ENCODE measurements at regions not wholly inside any gene's neighbourhood (a gene's known extent, or its start where the extent isn't known, plus 50 kb on each side); places are given as distances from the start of the nearest gene placed in this dataset.
"Not testable (repeated sequence)": the region's sequence is repeated elsewhere in the genome, so short reads cannot be mapped to it uniquely, and the experiment has no call there.

DNA sequence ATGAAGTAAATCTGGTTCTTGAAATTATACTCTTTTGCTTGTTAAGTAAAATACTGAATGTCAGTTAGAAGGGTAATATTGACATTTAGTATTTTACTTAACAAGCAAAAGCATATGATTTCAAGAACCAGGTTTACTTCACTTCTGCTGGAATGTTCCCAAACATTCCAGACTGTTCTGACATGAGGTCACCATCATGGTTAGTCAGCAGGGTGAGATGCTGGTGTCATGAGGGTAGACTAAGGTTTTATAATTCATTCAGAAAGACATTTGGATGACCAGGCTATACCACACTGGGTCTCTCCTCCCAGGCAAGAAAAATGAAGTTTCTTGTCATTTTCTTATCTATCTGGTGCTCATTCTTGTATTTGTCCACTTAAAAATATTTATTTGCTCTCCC, 414.4 kb upstream of the MMS22L start:
- DNase-seq: no peak

GRCh38 chr6:97701801-97702200, 418.8 kb upstream of the MMS22L start:
- no peak for DNase-seq

- DNase-seq: no peak
Measured at GRCh38 chr6:97702248-97702647, 419.2 kb upstream of the MMS22L start.

DNA sequence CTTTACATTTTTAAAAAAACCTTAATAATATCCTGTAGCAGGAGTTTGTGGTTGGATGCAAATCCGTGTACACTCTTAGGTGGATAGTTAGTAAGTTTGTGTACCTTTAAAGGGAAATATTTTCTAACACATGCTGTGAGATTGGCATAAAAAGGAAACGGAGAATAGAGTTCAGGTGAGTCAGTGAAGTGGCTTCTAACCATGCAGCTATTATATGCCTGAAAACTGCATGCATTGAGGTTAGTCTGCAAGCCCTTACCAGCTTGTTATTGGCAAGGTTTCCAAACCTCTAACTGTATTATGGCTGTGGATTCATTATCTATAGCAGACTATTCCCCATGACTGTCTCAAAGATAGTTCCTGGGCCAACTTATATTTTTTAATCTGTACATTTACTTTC, 420.6 kb upstream of the MMS22L start:
- no peak for DNase-seq

DNA sequence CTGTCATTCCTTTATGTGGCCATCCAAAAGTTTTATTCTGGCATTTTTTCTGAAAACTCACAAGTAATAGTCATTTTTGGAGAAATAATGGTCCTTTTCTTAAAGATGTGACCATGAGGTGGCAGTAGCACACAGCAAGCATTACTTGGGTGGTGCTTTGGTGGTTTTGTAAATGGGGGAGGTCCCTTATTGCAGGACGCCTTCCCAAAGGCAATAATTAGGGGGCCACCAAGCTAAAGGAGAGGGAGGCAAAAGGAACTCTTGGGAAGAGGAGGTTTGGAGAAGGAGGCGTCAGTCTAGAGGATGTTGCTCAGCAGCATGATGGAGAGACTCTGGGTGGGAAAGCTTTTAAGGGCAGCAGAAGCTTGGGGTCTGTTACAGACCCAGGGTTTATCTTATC, 422.6 kb upstream of the MMS22L start:
- DNase-seq: no peak

DNA sequence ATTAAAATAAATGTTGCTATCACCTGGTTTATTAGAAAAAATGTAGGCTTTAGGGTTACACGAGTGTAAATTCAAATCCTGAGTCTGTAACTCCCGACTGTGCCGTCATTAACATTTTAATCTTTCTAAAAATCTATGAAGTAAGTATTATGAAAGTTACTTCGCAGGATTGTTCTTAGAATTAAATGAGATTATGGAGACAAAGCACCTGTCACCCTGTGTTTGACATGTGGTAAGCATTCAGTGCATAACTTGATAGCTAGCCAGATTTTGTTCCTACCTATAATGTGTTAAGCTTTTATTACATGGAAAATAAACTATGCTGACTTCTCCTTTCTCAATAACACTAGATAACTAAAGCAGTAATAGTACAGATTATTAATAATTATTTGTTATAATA, 429.7 kb upstream of the MMS22L start:
- no peak for DNase-seq

DNA sequence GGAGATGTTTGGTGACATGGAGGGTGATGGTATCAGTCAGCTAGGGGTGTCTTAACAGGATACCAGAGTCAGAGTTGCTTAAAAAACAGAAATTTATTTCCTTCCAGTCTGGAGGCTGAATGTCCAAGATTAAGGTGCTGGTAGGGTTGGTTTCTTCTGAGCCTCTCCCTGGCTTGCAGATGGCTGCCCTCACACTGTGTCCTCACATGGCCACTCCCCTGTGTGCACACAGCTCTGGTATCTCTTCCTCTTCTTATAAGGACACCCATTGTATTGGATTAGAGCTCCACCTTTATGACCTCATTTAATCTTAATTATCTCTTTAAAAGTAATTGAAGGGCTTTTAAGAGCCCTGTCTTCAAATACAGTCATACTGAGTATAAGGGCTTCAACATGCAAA, 431.8 kb upstream of the MMS22L start:
- no peak for DNase-seq

DNA sequence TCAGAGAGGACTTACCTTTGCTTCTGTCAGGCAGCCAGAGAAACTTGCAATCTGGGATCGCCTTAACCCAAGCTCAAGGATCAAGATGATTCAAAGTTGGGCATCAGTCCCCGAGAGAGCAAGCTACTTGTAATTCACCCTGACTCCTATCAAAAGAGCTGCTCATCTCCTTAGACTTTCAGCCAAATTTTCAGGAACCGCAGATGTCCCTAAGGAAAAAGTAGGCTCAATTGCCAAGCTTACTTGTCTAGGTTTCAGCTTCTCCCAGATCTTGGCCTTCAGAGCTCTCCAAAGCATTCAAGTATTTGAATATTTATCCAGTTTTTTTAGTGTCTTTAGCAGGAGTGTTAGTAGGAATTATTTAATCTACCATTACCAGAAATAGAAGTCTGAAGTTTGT, 434.1 kb upstream of the MMS22L start:
- no peak for DNase-seq

DNA sequence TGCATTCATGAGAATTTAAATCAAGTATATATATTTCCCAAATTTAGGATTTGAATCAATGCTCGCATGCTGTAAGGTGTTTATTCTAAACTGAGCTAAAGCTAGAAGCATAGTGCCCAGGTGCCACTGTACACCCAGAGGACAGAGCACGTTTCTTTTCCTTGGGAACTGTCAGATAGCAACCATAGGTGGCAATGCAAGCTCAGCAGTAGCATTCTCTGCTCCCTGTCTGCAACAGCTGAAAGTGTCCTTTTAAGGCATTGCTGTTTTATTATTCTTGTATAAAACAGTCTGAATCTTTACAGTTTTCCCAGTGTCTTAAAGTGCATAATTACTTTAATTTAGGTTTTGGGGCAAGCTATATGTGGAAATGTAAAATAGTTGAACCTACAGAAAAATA, 443.4 kb upstream of the MMS22L start:
- DNase-seq: no peak

- no peak for DNase-seq
Measured at GRCh38 chr6:97732045-97732444, 449.0 kb upstream of the MMS22L start.

- DNase-seq: no peak
Measured at GRCh38 chr6:97757575-97757974, 474.6 kb upstream of the MMS22L start.

DNA sequence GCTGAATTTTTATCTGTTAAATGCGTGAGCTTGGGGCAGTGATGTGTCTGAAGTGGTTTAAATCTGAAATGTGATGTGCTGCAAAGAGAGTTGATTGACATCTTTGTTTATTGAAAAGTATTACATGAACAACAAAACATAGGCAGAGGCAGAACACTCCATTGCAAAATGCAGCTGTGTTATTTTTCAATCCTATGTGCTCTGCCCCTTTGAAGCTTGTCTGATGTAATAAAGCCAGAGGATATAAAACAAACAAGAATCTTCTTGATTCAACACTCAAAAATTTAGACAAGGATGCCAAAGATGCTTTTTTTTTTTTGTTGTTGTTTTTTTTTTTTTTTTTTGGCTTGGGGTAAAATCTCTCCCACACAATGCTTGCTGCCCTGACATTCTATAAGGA, 482.4 kb upstream of the MMS22L start:
- no peak for DNase-seq

DNA sequence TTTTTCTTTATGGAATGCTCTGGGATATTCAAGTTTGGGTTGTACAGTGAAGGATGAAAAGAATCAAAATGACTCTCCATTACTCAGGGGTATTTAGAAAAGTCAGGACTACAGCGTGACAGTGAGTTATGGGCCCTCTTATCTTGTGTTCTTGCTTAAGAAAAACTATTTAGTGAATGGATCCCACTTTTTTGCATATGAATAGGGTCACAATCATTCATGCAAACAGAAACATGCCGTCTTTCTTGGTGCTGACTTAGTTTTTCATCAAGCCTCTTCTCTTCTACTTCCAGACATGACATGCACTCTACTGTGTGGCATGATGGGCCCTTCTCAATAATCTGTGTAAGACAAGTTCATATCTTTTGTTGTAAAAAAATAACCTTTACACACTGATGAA, 488.4 kb upstream of the MMS22L start:
- no peak for DNase-seq

GRCh38 chr6:97775012-97775411, 492.0 kb upstream of the MMS22L start:
- DNase-seq: no peak

DNA sequence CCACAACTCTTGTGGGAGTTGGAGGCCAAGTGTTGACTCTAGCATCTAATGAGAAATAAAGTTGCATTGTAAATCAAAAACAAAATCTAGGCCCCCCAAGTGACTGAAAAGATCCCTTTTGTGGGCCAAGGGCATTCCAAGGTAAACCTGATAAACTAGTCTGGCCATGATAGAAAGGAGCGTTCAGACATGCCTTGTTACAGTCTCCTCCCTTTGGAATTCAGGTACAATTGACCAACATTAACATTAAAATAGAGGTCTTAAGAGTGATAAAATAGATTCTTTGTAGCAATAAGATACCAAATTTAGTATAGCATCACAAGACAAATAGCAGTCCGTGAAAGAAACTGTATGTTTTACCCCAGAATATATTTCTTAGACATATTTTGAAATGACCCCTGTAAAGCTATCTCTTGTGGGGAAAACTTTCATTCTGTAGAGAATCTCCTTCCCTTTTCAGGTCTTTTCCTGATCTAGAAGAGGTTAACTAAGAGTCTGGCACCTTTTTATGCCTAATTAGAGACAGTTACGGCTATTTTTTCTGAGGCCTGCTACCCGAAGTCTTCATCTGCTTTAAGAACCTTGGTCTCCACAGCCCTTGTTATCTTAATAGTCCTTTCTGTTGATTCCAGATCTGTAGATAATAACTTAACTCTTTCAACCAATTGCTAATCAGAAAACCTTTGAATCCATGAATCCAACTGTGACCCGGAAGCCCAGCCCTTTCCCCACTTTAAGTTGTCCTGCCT, 495.4 kb upstream of the MMS22L start:
- no peak for DNase-seq

DNA sequence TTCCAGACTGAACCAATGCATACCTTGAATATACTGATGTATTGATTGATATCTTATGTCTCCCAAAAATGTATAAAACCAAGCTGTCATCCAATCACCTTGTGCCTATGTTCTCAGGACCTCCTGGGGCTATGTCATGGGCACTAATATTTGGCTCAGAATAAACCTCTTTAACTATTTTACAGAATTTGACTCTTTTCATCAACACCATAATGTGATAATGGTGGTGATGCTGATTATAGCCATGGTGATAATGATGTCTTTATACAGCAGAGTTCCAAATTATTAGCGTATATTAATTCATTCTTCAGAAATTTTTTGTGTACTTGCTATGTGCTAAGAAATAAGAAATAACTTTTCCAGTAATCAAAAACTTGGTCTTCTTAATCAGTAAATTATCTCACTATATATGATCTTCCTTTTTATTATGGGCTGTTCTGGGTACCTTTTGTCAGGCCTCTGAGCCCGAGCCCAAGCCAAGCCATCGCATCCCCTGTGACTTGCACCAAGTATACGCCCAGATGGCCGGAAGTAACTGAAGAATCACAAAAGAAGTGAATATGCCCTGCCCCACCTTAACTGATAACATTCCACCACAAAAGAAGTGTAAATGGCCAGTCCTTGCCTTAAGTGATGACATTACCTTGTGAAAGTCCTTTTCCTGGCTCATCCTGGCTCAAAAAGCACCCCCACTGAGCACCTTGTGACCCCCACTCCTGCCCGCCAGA, 496.2 kb upstream of the MMS22L start:
- DNase-seq: not testable (repeated sequence)

DNA sequence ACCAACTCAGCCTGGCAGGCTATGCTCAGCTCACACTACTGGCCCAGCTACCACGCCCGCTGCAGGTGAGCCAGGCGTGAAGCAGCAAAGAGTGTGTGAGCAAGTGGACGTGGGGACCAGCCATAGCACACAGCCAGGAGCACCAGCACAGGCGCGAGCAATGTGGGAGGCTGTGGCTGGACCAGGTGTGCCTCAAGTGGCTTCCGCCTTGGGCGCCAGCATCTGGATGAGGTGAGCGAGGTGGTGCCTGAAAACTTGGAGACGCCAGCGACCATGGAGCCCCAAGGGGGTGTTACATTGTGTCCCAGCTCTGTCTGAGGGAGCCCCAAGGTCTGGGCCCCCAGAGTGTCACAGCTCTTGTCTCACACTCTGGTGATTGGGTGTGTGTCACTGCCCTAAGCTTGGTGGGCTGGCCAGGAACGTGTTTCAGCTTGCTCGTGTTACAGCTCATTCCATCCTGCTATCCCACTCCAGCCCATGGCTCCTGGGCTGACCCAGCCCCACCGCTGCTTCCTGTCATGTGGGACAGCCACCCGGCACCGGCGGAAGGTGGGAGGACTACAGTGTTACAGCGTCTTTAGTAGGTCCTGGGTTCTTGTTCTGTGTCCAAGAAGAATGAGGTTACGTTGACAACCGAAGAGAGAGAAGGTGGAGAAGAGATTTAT, 508.0 kb upstream of the MMS22L start:
- no peak for DNase-seq

DNA sequence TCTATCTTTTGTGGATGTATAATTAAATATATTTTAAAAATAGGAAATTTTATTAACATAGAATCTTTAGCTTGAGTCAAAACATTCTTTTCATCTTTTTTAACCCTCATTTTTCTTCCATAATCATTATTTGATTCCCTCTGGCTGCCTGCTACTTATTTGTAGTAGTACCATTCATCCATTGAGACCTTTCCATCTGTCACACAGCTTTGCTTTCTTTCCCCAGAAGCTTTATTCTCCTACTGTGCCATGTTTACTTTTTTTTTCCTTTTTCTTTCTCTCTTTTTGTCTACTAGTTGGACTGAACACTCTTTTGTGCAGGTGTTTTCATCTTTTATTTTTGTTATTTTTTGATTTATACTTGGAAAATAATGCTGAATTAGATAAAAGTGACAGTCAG, 522.6 kb upstream of the MMS22L start:
- DNase-seq: no peak

- no peak for DNase-seq
Measured at GRCh38 chr6:97812940-97813339, 529.9 kb upstream of the MMS22L start.

- no peak for DNase-seq
Measured at GRCh38 chr6:97813889-97814567, 531.0 kb upstream of the MMS22L start.

DNA sequence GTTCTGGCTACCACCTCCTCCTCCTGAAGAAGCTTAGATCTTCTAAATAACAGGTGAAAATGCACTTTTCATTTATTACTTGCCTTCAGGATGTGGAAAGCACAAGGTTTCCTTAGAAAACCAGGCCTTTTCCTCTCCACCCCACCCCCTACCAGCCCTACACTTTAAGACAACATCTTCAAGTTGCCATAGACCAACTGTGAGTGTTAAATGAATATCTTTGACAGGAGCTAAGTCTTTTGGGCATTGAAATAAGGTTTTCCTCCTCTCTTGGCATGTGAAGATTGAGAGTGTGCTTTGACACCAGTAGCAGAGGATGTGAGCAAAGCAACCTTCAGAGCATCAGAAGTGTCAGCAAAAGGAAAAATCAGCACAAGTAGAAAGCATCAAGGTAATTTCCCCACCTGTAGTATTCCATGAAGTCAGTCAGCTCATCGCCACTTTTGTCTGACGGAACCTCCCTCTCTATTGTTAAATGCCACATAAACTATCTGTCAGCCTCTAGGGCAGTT, 532.3 kb upstream of the MMS22L start:
- no peak for DNase-seq

DNA sequence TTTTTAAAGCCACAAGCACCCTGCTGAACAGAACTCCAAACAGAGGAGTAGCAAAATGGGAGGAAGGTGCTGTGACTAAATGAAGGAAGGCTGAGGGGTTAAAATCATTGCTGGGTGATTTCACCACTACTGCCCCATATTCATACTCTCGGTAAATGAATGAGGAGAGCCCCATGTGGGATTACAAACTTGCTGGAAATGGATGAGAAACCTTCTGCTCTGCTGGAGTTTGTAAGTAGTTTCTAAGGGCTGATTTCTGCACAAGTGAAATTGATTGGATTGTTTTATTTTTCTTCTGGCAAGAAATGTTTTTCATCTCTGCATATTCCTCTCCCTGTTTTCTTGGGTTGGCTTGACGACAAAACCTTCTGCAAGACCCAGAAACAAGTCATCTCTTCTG, 533.5 kb upstream of the MMS22L start:
- no peak for DNase-seq

GRCh38 chr6:97819710-97820109, 536.7 kb upstream of the MMS22L start:
- no peak for DNase-seq

Data from T-helper 9 cell (primary cell).